ENCODE measurements at regions not wholly inside any gene's neighbourhood (a gene's known extent, or its start where the extent isn't known, plus 50 kb on each side); places are given as distances from the start of the nearest gene placed in this dataset.

DNA sequence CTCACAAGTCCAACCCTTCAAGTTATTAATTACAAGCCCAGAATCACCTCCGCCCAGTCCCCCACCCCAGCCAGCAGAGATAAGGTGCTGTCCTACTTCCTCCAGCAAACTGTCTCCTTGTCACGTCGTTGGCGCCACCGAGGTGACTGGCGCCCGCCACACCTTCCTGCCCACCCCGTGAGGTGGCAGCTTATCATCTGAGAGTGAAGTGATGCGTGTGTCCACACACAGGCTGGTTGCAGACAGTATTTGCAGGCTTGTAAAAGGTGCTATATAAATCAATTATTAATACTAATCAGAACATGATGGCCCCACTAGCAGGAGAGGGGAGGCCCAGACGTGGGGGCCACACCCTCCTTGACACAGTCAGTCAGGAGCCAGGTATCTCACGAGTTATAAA, 786.6 kb upstream of the TBX3 start:
- Histone ChIP-seq H3K9ac (ENCODE audit: low read length) (no peak overlapping the region), H3K9me3 (ENCODE audit: low read length) (no peaks in the 10 kb centered on the region; the same call in 1 of the 2 replicates), H3K36me3 (ENCODE audit: insufficient read depth, low read length) (no peaks in the 10 kb centered on the region), H3K79me2 (ENCODE audit: low read length) (no peaks in the 10 kb centered on the region), H4K20me1 (ENCODE audit: insufficient read depth, low read depth, low read length) (no peaks in the 10 kb centered on the region), H3K4me1 (ENCODE audit: low read length) (no peaks in the 10 kb centered on the region), H3K4me2 (ENCODE audit: low read depth, low read length, poor library complexity, severe bottlenecking) (no peak overlapping the region), H3K9me2 (replicated peaks; ENCODE audit: insufficient read depth, low read length) (no peaks in the 10 kb centered on the region), H3K27me3 (ENCODE audit: low read length) (no peaks in the 10 kb centered on the region), H2AFZ (ENCODE audit: low read length) (no peak overlapping the region), H3K27ac (ENCODE audit: low read length) (no peak overlapping the region), H3K4me3 (ENCODE audit: low read length) (no peak overlapping the region)
- no peak for DNase-seq

DNA sequence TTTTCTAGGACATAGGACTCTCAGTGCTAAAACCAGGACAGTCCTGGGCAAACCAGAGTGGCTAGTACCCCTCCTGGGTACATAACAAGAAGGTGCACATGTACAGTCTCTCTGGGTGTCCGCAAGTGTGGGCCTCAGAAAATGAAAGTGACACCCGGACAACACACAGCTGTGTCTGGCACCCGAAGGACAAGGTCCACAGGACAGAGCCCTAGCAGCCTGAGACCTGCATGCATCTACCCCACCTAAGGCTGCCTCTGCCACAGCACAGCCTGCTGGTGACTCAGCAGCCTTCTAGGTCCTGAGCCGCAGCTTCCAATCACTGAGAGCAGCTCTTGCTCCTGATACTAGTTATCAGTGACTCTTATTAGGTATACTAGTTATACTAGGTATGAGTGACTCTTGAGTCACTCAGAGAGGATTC, 784.1 kb upstream of the TBX3 start:
- Histone ChIP-seq H3K4me1 (ENCODE audit: low read length) (no peaks in the 10 kb centered on the region), H3K9me3 (ENCODE audit: low read length) (no peaks in the 10 kb centered on the region; the same call in 1 of the 2 replicates), H3K9ac (ENCODE audit: low read length) (no peak overlapping the region), H3K9me2 (replicated peaks; ENCODE audit: insufficient read depth, low read length) (no peaks in the 10 kb centered on the region), H3K4me3 (ENCODE audit: low read length) (no peak overlapping the region), H2AFZ (ENCODE audit: low read length) (no peak overlapping the region), H4K20me1 (ENCODE audit: insufficient read depth, low read depth, low read length) (no peaks in the 10 kb centered on the region), H3K27me3 (ENCODE audit: low read length) (no peaks in the 10 kb centered on the region), H3K27ac (ENCODE audit: low read length) (no peak overlapping the region), H3K4me2 (ENCODE audit: low read depth, low read length, poor library complexity, severe bottlenecking) (no peak overlapping the region), H3K36me3 (ENCODE audit: insufficient read depth, low read length) (no peaks in the 10 kb centered on the region), H3K79me2 (ENCODE audit: low read length) (no peaks in the 10 kb centered on the region)
- DNase-seq, result no peak

DNA sequence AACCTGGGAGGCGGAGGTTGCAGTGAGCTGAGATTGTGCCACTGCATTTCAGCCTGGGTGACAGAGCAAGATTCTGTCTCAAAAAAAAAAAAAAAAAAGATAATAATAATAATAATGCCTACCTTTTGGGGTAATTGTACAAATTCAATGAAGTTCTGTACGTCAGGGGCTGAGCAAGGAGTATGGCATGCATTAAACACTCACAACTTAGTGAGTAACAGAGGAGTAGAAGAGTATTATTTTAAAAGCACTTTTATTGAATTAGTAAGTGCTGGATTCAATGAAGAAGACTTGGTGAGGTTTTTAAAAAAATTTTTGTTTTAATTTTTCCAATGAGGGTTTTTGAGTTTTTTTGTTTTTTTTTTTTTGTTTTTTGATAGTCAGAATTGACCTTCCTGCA, 783.6 kb upstream of the TBX3 start:
- H4K20me1 ChIP-seq (ENCODE audit: insufficient read depth, low read depth, low read length), result no peaks in the 10 kb centered on the region
- H3K79me2 ChIP-seq (ENCODE audit: low read length), result no peaks in the 10 kb centered on the region
- H3K27ac ChIP-seq (ENCODE audit: low read length), result no peak overlapping the region
- no peak for DNase-seq
- H3K4me2 ChIP-seq (ENCODE audit: low read depth, low read length, poor library complexity, severe bottlenecking), result no peak overlapping the region
- no peak overlapping the region for H3K4me3 ChIP-seq (ENCODE audit: low read length)
- H3K9me3 ChIP-seq (ENCODE audit: low read length), result no peaks in the 10 kb centered on the region; the same call in 1 of the 2 replicates
- no peaks in the 10 kb centered on the region for H3K4me1 ChIP-seq (ENCODE audit: low read length)
- H3K36me3 ChIP-seq (ENCODE audit: insufficient read depth, low read length), result no peaks in the 10 kb centered on the region
- no peak overlapping the region for H3K9ac ChIP-seq (ENCODE audit: low read length)
- H3K9me2 ChIP-seq (replicated peaks; ENCODE audit: insufficient read depth, low read length), result no peaks in the 10 kb centered on the region
- H2AFZ ChIP-seq (ENCODE audit: low read length), result no peak overlapping the region
- H3K27me3 ChIP-seq (ENCODE audit: low read length), result no peaks in the 10 kb centered on the region

- Histone ChIP-seq H3K27me3 (ENCODE audit: low read length) (no peaks in the 10 kb centered on the region), H3K9me3 (ENCODE audit: low read length) (no peaks in the 10 kb centered on the region; the same call in 1 of the 2 replicates)
Measured at GRCh38 chr12:115466076-115466475, 782.1 kb upstream of the TBX3 start.

GRCh38 chr12:115464661-115465060, 780.7 kb upstream of the TBX3 start:
- Histone ChIP-seq H3K4me2 (ENCODE audit: low read depth, low read length, poor library complexity, severe bottlenecking) (no peak overlapping the region), H3K79me2 (ENCODE audit: low read length) (no peaks in the 10 kb centered on the region), H4K20me1 (ENCODE audit: insufficient read depth, low read depth, low read length) (no peaks in the 10 kb centered on the region), H3K36me3 (ENCODE audit: insufficient read depth, low read length) (no peaks in the 10 kb centered on the region), H3K9me2 (replicated peaks; ENCODE audit: insufficient read depth, low read length) (no peaks in the 10 kb centered on the region), H3K9me3 (ENCODE audit: low read length) (no peaks in the 10 kb centered on the region; the same call in 1 of the 2 replicates), H3K27ac (ENCODE audit: low read length) (no peak overlapping the region), H2AFZ (ENCODE audit: low read length) (no peak overlapping the region), H3K4me1 (ENCODE audit: low read length) (no peaks in the 10 kb centered on the region), H3K9ac (ENCODE audit: low read length) (no peak overlapping the region), H3K27me3 (ENCODE audit: low read length) (no peaks in the 10 kb centered on the region), H3K4me3 (ENCODE audit: low read length) (no peak overlapping the region)
- DNase-seq, result no peak

More at GRCh38 chr12:115466076-115466475, 782.1 kb upstream of the TBX3 start:
- H3K36me3 ChIP-seq (ENCODE audit: insufficient read depth, low read length), result no peaks in the 10 kb centered on the region
- no peaks in the 10 kb centered on the region for H3K79me2 ChIP-seq (ENCODE audit: low read length)
- DNase-seq, result no peak
- H3K4me2 ChIP-seq (ENCODE audit: low read depth, low read length, poor library complexity, severe bottlenecking), result no peak overlapping the region
- no peak overlapping the region for H2AFZ ChIP-seq (ENCODE audit: low read length)
- no peaks in the 10 kb centered on the region for H3K9me2 ChIP-seq (replicated peaks; ENCODE audit: insufficient read depth, low read length)
- no peaks in the 10 kb centered on the region for H4K20me1 ChIP-seq (ENCODE audit: insufficient read depth, low read depth, low read length)
- no peaks in the 10 kb centered on the region for H3K4me1 ChIP-seq (ENCODE audit: low read length)
- H3K4me3 ChIP-seq (ENCODE audit: low read length), result no peak overlapping the region
- H3K27ac ChIP-seq (ENCODE audit: low read length), result no peak overlapping the region
- no peak overlapping the region for H3K9ac ChIP-seq (ENCODE audit: low read length)

GRCh38 chr12:115464111-115464581, 780.2 kb upstream of the TBX3 start:
- H3K27ac ChIP-seq (ENCODE audit: low read length), result no peak overlapping the region

GRCh38 chr12:115461401-115461800, 777.4 kb upstream of the TBX3 start:
- H3K27ac ChIP-seq (ENCODE audit: low read length), result no peak overlapping the region
- no peaks in the 10 kb centered on the region for H3K9me3 ChIP-seq (ENCODE audit: low read length)
- no peak overlapping the region for H3K9ac ChIP-seq (ENCODE audit: low read length)
- no peaks in the 10 kb centered on the region for H3K36me3 ChIP-seq (ENCODE audit: insufficient read depth, low read length)
- no peak overlapping the region for H2AFZ ChIP-seq (ENCODE audit: low read length)
- H3K9me2 ChIP-seq (replicated peaks; ENCODE audit: insufficient read depth, low read length), result no peaks in the 10 kb centered on the region
- H3K4me2 ChIP-seq (ENCODE audit: low read depth, low read length, poor library complexity, severe bottlenecking), result no peak overlapping the region
- no peaks in the 10 kb centered on the region for H3K79me2 ChIP-seq (ENCODE audit: low read length)
- H3K4me1 ChIP-seq (ENCODE audit: low read length), result no peaks in the 10 kb centered on the region
- H4K20me1 ChIP-seq (ENCODE audit: insufficient read depth, low read depth, low read length), result no peaks in the 10 kb centered on the region
- H3K27me3 ChIP-seq (ENCODE audit: low read length), result no peaks in the 10 kb centered on the region
- DNase-seq, result no peak
- no peak overlapping the region for H3K4me3 ChIP-seq (ENCODE audit: low read length)

More at GRCh38 chr12:115464111-115464581, 780.2 kb upstream of the TBX3 start:
- DNase-seq, result no peak
- no peaks in the 10 kb centered on the region for H3K4me1 ChIP-seq (ENCODE audit: low read length)
- H3K36me3 ChIP-seq (ENCODE audit: insufficient read depth, low read length), result no peaks in the 10 kb centered on the region
- H2AFZ ChIP-seq (ENCODE audit: low read length), result no peak overlapping the region
- no peaks in the 10 kb centered on the region for H3K79me2 ChIP-seq (ENCODE audit: low read length)
- no peak overlapping the region for H3K9ac ChIP-seq (ENCODE audit: low read length)
- no peak overlapping the region for H3K4me2 ChIP-seq (ENCODE audit: low read depth, low read length, poor library complexity, severe bottlenecking)
- H3K9me2 ChIP-seq (replicated peaks; ENCODE audit: insufficient read depth, low read length), result no peaks in the 10 kb centered on the region
- no peak overlapping the region for H3K4me3 ChIP-seq (ENCODE audit: low read length)
- H4K20me1 ChIP-seq (ENCODE audit: insufficient read depth, low read depth, low read length), result no peaks in the 10 kb centered on the region
- H3K9me3 ChIP-seq (ENCODE audit: low read length), result no peaks in the 10 kb centered on the region; the same call in 1 of the 2 replicates
- H3K27me3 ChIP-seq (ENCODE audit: low read length), result no peaks in the 10 kb centered on the region

DNA sequence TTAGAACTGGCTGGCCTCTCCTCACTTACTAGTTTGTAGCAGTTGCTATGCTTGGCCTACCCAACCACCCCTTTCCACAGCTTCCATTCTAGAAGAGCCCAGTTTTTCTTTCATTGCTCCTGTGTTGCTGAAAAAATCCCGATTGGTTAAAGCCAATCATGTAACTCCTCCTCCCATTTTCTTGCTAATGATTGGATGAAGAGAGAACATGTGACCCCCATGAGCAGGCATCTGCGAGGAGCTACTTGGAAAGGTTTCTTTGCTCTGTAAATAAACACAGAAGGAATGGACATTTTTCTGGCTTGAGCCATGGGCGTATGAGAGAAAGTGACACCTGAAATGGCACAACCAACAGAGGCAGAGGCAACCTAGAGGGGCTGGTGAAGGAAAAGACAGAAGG, 773.8 kb upstream of the TBX3 start:
- H3K4me3 ChIP-seq (ENCODE audit: low read length), result no peak overlapping the region
- H3K9ac ChIP-seq (ENCODE audit: low read length), result no peak overlapping the region
- no peaks in the 10 kb centered on the region for H3K9me2 ChIP-seq (replicated peaks; ENCODE audit: insufficient read depth, low read length)
- H3K4me2 ChIP-seq (ENCODE audit: low read depth, low read length, poor library complexity, severe bottlenecking), result no peak overlapping the region
- no peak overlapping the region for H3K27ac ChIP-seq (ENCODE audit: low read length)
- H3K27me3 ChIP-seq (ENCODE audit: low read length), result no peaks in the 10 kb centered on the region
- H3K79me2 ChIP-seq (ENCODE audit: low read length), result no peaks in the 10 kb centered on the region
- H3K9me3 ChIP-seq (ENCODE audit: low read length), result no peaks in the 10 kb centered on the region
- no peaks in the 10 kb centered on the region for H3K36me3 ChIP-seq (ENCODE audit: insufficient read depth, low read length)
- no peak for DNase-seq
- no peak overlapping the region for H2AFZ ChIP-seq (ENCODE audit: low read length)
- H4K20me1 ChIP-seq (ENCODE audit: insufficient read depth, low read depth, low read length), result no peaks in the 10 kb centered on the region
- no peaks in the 10 kb centered on the region for H3K4me1 ChIP-seq (ENCODE audit: low read length)

Data from Karpas-422 (cell line).